GM12892 (cell line): ENCODE measurements at regions not wholly inside any gene's neighbourhood (a gene's known extent, or its start where the extent isn't known, plus 50 kb on each side); places are given as distances from the start of the nearest gene placed in this dataset.

Source experiments
- POLR2A ChIP-seq: IDR thresholded peaks from 2 replicates; pipeline ENCODE4 v1.6.1; 2011; ENCODE audit warnings: low read depth, low read length, control low read depth
- POLR2AphosphoS5 ChIP-seq: IDR thresholded peaks from 2 replicates; pipeline ENCODE4 v1.6.1; 2011; ENCODE audit warnings: low read depth, low read length, control low read depth

DNA sequence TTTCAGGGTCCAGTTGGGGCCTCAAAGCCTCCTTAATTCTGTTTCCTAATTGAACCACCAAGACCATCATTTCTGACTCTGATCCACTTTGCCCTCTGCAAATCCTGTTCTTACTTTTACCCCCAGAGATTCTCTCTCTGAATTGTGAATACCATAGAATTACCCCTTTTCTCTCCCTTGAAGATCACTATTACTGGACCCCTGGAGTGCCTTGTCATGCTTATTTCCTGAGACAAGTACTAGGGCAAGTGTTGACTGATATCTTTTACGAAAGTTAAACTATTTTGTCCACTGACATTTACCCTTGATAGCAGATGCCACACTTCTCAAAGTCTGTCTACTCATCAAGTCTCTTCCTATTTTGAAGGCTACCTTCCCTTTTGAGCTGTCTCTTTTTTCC, 246.9 kb upstream of the PTGER4 start:
- no peak for TF ChIP-seq POLR2A
- no peak for TF ChIP-seq POLR2AphosphoS5
